GM12892 (cell line): ENCODE measurements at regions not wholly inside any gene's neighbourhood (a gene's known extent, or its start where the extent isn't known, plus 50 kb on each side); places are given as distances from the start of the nearest gene placed in this dataset.

Experiments
- DNase-seq: peaks from one replicate; pipeline ENCODE4 v3.0.0; 2011; ENCODE audit not compliant: insufficient read length
- FAIRE-seq: peaks from 2 replicates; lab custom pipeline; 2011; peaks lifted over from hg19 to GRCh38; lab: Jason Lieb, UNC
- POLR2A ChIP-seq: IDR thresholded peaks from 2 replicates; pipeline ENCODE4 v1.6.1; 2011; ENCODE audit warnings: low read depth, low read length, control low read depth
- POLR2AphosphoS5 ChIP-seq: IDR thresholded peaks from 2 replicates; pipeline ENCODE4 v1.6.1; 2011; ENCODE audit warnings: low read depth, low read length, control low read depth
- TAF1 ChIP-seq: IDR thresholded peaks from 2 replicates; pipeline ENCODE4 v1.6.1; 2011; ENCODE audit warnings: low read depth, mild to moderate bottlenecking, control low read depth, low read length, borderline replicate concordance

DNA sequence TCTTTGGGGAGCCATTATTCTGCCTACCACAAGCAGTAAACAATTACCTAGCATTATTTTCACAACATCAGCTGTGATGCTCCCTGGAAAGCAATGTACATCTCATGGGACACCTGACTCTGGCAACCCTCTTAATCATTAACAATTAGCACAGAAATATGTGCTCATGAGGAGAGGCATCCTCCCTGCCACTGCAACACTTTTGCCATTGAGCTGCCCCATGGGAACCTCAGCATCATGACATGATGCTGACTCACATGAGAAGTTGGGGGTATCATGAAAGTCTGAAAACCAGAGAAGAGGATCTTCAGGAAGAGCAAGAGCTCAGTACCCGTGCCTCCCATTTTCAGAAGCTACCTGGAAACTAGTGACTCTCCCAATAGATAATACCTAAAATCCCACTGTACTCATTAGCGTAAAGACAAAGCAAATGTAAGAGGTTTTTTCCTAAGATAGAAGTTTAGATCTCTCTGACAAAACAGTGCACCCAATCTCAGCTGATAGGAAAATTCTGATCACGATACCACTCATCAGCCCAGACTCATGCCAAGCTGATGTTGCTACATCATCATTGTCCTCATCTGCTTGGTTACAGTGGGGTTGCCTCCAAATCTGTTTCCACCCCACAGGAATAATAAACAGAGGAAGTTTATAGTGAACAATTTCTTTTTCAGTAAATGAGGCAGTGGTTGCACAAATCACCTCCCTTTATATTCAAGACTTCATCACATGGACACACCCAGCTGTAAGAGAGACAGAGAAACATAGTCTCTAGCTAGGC, 244.5 kb downstream of the NR2F1-AS1 start:
- FAIRE-seq (no peak), DNase-seq (no peak)
- no peak for TF ChIP-seq POLR2AphosphoS5
- TF ChIP-seq POLR2A = no peak
- TF ChIP-seq TAF1 = no peak

DNA sequence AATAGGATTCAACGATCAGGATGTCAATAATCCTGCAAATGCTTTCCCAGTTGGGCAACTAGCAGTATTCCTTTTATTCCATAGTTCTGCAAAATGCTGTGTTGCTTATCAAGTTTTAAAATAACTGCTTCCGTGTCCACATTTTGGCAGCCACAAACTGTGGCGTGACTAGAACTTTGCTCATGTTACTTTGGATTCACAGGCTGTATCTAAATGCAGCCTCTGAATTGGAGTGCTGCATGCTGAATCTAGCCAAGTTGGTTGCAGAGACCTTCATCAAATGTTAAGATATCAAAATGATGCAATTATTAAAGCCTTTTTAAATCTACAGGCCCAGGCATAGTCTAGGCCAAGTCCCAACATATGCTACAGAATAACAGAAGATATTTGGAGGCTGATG, 249.2 kb downstream of the NR2F1-AS1 start:
- FAIRE-seq (no peak), DNase-seq (no peak)
- TF ChIP-seq POLR2AphosphoS5 = no peak
- TF ChIP-seq TAF1 = no peak
- TF ChIP-seq POLR2A = no peak

DNA sequence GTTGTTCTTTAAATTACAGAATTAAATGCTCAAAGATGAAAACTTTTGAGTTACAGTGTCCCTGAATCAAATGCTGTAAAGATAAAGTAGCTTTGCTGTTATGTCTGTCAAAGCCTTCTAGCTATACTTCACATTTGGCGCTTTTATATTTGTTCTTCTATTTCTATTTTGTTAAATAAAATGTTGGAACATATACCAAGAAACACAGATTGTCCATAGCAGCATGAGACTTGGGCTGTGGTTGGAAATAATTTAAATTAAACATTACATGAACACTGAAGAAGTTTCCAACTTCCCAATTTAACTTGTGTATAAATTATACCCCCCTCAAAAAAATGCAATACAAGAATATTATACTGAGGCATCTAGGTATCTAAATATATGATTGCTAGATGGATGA, 249.8 kb downstream of the NR2F1-AS1 start:
- no peak for FAIRE-seq

DNA sequence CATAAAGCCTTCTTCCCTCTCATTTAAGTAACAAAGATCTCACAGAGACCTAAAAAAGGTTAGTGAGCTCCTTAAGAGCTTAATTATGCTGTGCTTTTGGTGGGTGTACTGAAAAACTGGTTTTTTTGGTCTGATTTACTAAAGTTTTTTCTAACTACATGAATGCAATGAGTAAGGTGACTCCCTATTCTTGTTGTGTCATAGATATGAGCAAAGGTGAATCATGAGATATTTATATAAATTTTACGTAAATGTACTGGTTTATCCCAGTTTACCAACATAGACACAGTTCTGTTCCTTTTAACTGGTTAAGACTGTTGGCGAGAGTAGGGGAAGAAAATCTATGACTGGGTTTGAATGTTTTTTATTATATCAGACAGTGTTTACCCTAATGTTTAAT, 250.5 kb downstream of the NR2F1-AS1 start:
- TF ChIP-seq TAF1 (no peak), POLR2AphosphoS5 (no peak), POLR2A (no peak)
- DNase-seq (no peak), FAIRE-seq (no peak)

More for the DNA sequence above, 249.8 kb downstream of the NR2F1-AS1 start:
- no peak for TF ChIP-seq POLR2A
- no peak for TF ChIP-seq POLR2AphosphoS5
- no peak for TF ChIP-seq TAF1
- DNase-seq = no peak

DNA sequence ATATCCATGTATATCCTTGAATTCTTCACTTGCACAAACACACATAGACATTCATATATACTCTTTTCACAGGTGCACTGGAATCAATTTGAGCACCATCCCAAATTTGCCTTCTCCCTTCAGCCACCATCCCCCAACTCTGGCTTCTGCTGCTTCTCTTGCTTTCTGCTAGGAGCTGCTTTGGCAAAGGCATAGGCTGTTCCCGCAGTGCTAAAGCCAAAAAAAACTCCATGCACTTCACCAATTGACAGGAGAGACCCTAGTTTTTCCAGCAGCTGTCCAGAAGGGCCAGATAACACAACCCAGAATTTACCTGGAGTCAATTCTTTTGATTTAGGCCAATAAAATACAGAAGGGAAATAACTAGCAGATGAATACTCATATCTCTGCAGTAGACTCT, 251.3 kb downstream of the NR2F1-AS1 start:
- DNase-seq (no peak), FAIRE-seq (no peak)
- no peak for TF ChIP-seq POLR2AphosphoS5
- TF ChIP-seq POLR2A = no peak
- TF ChIP-seq TAF1 = no peak

DNA sequence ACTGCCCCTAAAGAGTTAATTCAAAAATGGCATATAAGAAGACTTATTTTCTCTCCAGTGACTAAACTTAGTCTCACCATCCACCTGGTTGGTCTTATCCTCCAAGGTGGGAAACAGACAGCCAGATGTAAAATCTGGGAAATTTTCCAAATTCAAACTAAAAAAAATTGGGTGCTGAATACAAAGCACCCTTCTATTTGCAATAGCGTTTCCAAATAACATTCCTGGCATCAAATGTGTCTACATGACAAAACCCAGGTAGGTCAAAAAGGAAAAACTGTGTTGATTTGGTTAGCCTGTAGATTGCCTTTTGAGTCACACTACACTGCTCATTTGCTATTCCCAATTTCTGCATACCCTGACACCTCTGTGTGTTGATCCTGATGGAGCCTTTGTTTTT, 252.2 kb downstream of the NR2F1-AS1 start:
- TF ChIP-seq POLR2AphosphoS5 (no peak), TAF1 (no peak), POLR2A (no peak)

DNA sequence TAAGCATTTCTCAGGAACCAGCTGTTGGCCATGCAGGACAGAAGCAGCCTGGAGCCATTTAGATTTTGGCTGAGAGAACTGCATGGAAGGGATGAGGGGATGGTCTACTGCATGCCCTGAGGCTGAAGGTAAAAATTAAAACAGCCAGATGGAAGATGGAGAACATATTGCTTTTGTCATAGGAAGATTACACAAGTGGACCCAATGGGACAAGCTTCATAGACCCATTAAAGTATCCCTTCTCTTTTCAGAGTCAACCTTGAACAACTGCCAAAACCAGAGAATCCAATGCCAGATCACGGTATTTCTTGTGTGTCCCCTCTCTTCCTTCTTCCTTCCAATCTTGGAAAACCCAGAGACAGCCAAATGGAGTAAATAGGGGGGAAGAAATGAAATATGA, 253.4 kb downstream of the NR2F1-AS1 start:
- FAIRE-seq = no peak
- TF ChIP-seq TAF1 (no peak), POLR2A (no peak), POLR2AphosphoS5 (no peak)

More for the DNA sequence above, 252.2 kb downstream of the NR2F1-AS1 start:
- FAIRE-seq = no peak
- DNase-seq = no peak

DNA sequence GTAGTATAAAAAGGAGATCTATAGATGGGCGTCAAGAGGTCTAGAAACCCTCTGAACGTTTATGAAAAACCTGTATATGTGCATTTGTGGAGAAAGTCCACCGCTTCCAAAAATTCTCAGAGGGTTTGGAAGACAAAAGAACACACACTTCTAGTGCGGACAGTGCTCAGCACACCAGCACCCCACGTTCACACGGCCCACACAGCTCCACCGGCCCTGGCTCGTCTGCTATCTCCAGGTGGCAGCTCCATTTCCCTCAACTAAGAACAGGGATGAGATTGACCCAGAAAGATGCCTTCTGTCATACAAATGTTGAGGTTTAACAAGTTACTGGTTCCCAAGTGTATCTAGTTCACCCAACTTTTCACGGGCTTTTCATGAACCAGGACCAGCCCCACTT, 255.1 kb downstream of the NR2F1-AS1 start:
- no peak for TF ChIP-seq TAF1
- no peak for TF ChIP-seq POLR2A
- TF ChIP-seq POLR2AphosphoS5 = no peak
- FAIRE-seq (no peak), DNase-seq (no peak)

More for the DNA sequence above, 253.4 kb downstream of the NR2F1-AS1 start:
- no peak for DNase-seq

DNA sequence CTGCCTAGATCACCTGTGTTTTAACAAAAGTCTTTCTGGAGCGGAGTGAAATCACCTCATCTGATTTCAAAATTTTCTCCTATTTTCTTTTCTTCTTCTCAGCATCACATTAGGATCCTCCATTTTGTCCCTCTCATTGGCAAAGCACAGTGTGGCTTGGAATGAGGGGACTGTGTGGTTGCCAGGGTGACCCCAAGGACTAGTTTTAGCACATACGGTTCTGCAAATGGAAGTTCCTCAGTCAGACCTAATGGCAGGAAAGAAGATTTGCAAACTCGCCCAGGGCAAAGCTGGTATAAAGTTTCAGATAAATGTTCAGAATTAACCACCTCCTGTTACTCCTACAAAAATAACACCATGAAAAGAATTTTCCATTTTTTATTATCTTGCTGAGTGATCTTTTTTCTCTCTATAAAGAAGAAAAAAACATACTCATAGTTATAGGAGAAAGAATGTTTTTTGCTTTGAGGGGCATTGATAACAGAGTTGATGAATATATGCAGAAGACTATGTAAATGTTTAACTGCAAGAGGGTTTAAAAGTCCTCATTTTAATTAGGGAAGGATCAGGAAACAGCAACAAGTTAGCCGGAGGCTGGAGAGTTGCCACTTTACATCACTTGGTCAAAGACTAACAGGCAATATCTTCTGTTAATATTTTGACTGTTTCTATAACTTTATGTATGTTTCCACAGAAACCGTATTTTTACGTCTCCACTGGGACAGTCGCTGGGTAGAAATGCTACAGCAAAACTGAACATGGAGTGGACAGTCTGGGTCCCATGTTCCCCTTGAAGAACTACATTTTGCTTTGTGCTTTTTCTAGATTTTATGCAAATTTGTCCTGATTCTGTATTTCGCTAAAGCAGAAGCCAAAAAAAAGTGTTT, 257.8 kb downstream of the NR2F1-AS1 start:
- DNase-seq (no peak), FAIRE-seq (no peak)
- TF ChIP-seq POLR2A = no peak
- no peak for TF ChIP-seq TAF1
- TF ChIP-seq POLR2AphosphoS5 = no peak

DNA sequence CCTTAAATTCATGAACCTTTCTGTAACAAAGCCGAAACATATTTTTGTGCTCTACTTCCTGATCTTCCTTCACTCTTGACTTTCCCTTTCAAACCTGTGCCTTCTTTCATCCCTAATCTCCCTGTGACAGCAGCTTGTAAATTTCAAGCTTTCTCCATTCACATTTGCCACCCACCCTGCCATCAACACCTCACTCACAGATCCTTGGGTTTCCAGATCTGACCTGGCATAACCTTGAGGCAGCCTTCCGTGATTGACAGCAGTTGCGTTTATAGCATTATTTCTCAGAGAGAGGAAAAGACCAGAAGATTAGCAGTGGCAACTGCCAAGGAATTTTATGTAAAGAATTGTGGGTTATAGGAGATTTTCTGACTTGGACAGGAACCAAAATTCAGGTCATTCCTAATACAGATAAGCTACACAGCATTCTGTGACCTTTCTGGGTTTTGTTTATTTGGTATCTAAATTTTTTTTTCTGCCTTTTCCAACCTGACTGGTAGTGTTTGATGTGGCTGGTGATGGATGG, 260.0 kb downstream of the NR2F1-AS1 start:
- FAIRE-seq = no peak
- no peak for DNase-seq
- TF ChIP-seq POLR2A (no peak), POLR2AphosphoS5 (no peak), TAF1 (no peak)

DNA sequence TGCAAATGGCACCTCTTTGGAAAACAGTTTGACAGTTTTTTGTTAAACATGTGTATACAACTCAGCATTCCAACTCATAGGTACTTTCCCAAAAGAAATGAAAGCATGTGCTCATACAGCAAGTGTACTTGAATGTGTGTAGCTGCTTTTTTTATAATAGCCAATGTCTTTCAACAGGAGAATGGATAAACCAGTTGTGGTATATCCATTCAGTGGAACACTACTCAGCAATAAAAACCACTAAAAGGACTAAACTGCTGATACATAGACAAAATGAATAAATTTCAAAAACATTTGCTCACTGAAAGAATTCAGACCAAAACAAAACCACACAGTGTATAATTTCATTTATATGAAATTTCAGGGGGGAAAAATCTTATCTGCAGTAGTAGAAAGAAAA, 267.3 kb downstream of the NR2F1-AS1 start:
- no peak for DNase-seq
- no peak for TF ChIP-seq POLR2A
- TF ChIP-seq TAF1 = no peak
- no peak for TF ChIP-seq POLR2AphosphoS5
- no peak for FAIRE-seq

DNA sequence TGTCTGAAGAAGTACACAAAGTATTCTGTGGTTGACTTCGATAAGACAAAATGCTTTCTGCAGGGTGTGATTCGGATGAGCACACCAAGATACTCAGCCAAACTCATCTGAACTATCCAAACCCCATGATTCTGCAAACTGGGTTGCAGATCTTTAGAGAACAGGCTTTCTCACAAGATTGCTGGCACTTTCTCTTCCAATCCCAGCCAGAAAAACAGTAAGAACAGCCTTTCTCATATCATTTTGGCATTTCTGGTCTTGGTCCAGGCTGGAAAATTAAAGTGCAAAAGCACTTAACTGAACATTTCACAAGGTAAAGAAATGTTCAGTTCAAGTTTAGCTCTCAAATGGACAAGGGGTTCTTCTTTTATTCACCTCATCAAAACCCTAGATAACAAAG, 269.1 kb downstream of the NR2F1-AS1 start:
- no peak for DNase-seq
- FAIRE-seq = no peak

More for the DNA sequence above, 269.1 kb downstream of the NR2F1-AS1 start:
- TF ChIP-seq TAF1 (no peak), POLR2AphosphoS5 (no peak), POLR2A (no peak)
